DOHH2 (cell line): ENCODE measurements at regions not wholly inside any gene's neighbourhood (a gene's known extent, or its start where the extent isn't known, plus 50 kb on each side); places are given as distances from the start of the nearest gene placed in this dataset.

Source experiments
- H3F3A ChIP-seq: fragments of 200-600 bp; sonication (generic), shearing (Covaris generic); 2 replicates; pipeline ENCODE4 v1.6.0; 2016; ENCODE audit warnings: antibody characterized with exemption, mild to moderate bottlenecking; ENCODE audit not compliant: control insufficient read depth, insufficient read depth
- H3K27ac ChIP-seq: fragments of 200-600 bp; sonication (generic); 2 replicates; pipeline ENCODE4 v1.5.1; 2014; ENCODE audit warnings: low read depth, mild to moderate bottlenecking, low read length, moderate library complexity
- H3K27me3 ChIP-seq: fragments of 200-600 bp; sonication (generic); 2 replicates; pipeline ENCODE4 v1.6.1; 2014; ENCODE audit warnings: mild to moderate bottlenecking, low read length, mixed read lengths; ENCODE audit not compliant: control insufficient read depth
- H3K36me3 ChIP-seq: fragments of 200-600 bp; sonication (generic); 2 replicates; pipeline ENCODE4 v1.6.1; 2014; ENCODE audit warnings: mild to moderate bottlenecking, low read length, moderate library complexity, mixed read lengths; ENCODE audit not compliant: control insufficient read depth
- H3K4me1 ChIP-seq: fragments of 200-600 bp; sonication (generic); 2 replicates; pipeline ENCODE4 v1.6.1; 2014; ENCODE audit warnings: mild to moderate bottlenecking, low read length, mixed read lengths; ENCODE audit not compliant: control insufficient read depth
- H3K4me2 ChIP-seq: fragments of 200-600 bp; sonication (generic); 2 replicates; pipeline ENCODE4 v1.6.0; 2014; ENCODE audit warnings: mild to moderate bottlenecking, low read length, moderate library complexity
- H3K4me3 ChIP-seq: fragments of 200-600 bp; sonication (generic); 2 replicates; pipeline ENCODE4 v1.5.1; 2014; ENCODE audit warnings: mild to moderate bottlenecking, low read length, mixed read lengths
- H3K79me2 ChIP-seq: fragments of 200-600 bp; sonication (generic); 2 replicates; pipeline ENCODE4 v1.6.1; 2014; ENCODE audit warnings: mild to moderate bottlenecking, low read length, mixed read lengths; ENCODE audit not compliant: control insufficient read depth
- H3K9me2 ChIP-seq: fragments of 200-600 bp; sonication (generic); replicated peaks from 2 replicates; pipeline ENCODE4 v1.6.1; 2014; ENCODE audit warnings: mild to moderate bottlenecking, low read length, mixed read lengths; ENCODE audit not compliant: control insufficient read depth
- H3K9me3 ChIP-seq: fragments of 200-600 bp; sonication (generic); 2 replicates; pipeline ENCODE4 v1.6.1; 2014; ENCODE audit warnings: antibody characterized with exemption, low read length, mixed read lengths; ENCODE audit not compliant: control insufficient read depth, insufficient read depth
- H4K20me1 ChIP-seq: fragments of 200-600 bp; sonication (generic); 2 replicates; pipeline ENCODE4 v1.6.0; 2014; ENCODE audit warnings: low read depth, mild to moderate bottlenecking, antibody characterized with exemption, low read length, moderate library complexity; ENCODE audit not compliant: control insufficient read depth, insufficient read depth
- CTCF ChIP-seq: fragments of 200-600 bp; sonication (generic); IDR thresholded peaks from one replicate; pipeline ENCODE4 v1.5.1; 2014; ENCODE audit warnings: antibody characterized with exemption, mild to moderate bottlenecking, low read depth, low read length; ENCODE audit not compliant: poor library complexity, severe bottlenecking
- EZH2phosphoT487 ChIP-seq: fragments of 200-600 bp; sonication (generic); IDR thresholded peaks from 2 replicates; pipeline ENCODE4 v1.6.1; 2017; ENCODE audit warnings: borderline replicate concordance, mild to moderate bottlenecking, antibody characterized with exemption, low read length, moderate library complexity, mixed read lengths

DNA sequence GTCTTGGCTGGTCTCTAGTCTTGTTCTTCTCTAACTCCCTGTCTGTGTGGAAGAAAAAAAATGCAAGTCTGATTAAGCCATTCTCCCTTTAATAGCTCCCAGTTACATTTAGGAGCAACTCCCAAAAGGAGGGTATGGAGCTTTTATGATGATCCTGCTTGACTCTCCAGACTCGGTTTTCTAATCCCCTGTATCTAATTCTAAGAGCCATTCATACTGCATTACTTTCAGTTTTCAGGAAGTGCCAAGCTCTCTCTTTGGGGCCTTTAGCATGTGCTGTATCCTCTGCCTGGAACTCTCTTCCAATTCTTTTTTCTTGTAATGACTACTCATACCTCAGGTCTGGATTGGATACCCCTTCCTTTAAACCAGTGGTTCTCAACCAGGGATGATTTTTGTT is 219.7 kb upstream of the SPRED2 start:
- Histone ChIP-seq H3K4me1 (no peaks in the 10 kb centered on the region), H3K79me2 (no peaks in the 10 kb centered on the region), H3K36me3 (no peaks in the 10 kb centered on the region), H3K4me3 (no peak overlapping the region), H3F3A (no peaks in the 10 kb centered on the region), H4K20me1 (no peaks in the 10 kb centered on the region), H3K4me2 (no peak overlapping the region), H3K9me3 (no peaks in the 10 kb centered on the region), H3K9me2 (no peaks in the 10 kb centered on the region), H3K27me3 (peaks cover 6% of the 10 kb centered on the region; the same call in 1 of the 2 replicates), H3K27ac (no peak overlapping the region)
- TF ChIP-seq EZH2phosphoT487 (no peak), CTCF (no peak)

DNA sequence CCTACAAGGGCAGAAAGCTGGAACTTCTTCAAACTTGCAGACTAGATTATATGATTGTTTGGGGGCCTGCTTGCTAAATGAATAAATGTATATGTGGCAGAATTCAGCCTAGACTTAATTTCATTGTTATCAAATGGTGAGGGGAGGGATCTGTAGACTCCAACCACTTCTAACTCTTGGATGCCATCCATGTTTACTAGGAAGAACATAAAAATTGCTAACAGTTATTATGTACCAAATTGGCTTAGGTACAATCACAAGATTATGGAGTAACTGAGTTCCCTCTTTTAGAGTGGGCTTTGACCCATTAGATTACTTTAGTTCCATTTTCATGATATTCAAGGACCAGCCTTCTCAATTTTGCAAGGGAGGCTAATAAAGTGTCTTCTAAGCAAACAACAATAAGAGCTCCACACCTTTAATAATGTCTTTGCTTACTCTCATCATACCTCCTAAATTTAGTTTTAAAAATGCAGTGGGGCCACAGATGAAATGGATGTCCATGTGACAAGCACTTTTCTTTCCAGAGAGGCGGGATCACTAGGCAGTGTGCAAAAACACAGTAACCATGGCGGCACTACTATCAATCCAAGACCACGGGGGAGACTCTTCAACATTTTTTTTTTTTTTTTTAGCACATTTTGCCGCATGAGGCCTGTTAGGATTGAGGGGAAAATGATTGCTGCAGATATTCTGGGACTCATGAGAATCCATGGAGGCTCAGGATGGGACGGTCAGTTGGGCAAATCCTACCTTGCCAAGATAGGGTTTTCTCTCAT is 217.6 kb upstream of the SPRED2 start:
- Histone ChIP-seq H3K4me1 (no peaks in the 10 kb centered on the region), H3K27me3 (peaks cover 3% of the 10 kb centered on the region; the same call in 1 of the 2 replicates), H3K36me3 (no peaks in the 10 kb centered on the region), H3F3A (no peaks in the 10 kb centered on the region), H4K20me1 (no peaks in the 10 kb centered on the region), H3K9me2 (no peaks in the 10 kb centered on the region), H3K79me2 (no peaks in the 10 kb centered on the region), H3K4me3 (no peak overlapping the region), H3K4me2 (no peak overlapping the region), H3K9me3 (no peaks in the 10 kb centered on the region), H3K27ac (no peak overlapping the region)
- TF ChIP-seq EZH2phosphoT487 = no peak
- TF ChIP-seq CTCF = no peak

- H3K4me2 ChIP-seq = no peak overlapping the region
- H3K27me3 ChIP-seq = peaks cover 3% of the 10 kb centered on the region; the same call in 1 of the 2 replicates
- H3K79me2 ChIP-seq = no peaks in the 10 kb centered on the region
- TF ChIP-seq EZH2phosphoT487 = no peak
- TF ChIP-seq CTCF = no peak
- H3K36me3 ChIP-seq = no peaks in the 10 kb centered on the region
- no peaks in the 10 kb centered on the region for H3F3A ChIP-seq
- H3K9me2 ChIP-seq = no peaks in the 10 kb centered on the region
- no peak overlapping the region for H3K27ac ChIP-seq
- H4K20me1 ChIP-seq = no peaks in the 10 kb centered on the region
- H3K4me1 ChIP-seq = no peaks in the 10 kb centered on the region
- H3K4me3 ChIP-seq = no peak overlapping the region
- H3K9me3 ChIP-seq = no peaks in the 10 kb centered on the region
Observed at GRCh38 chr2:65647249-65647842, 214.9 kb upstream of the SPRED2 start.
